Vagina (tissue), 2 donors: ENCODE measurements at regions not wholly inside any gene's neighbourhood (a gene's known extent, or its start where the extent isn't known, plus 50 kb on each side); places are given as distances from the start of the nearest gene placed in this dataset.

Source experiments
- CTCF ChIP-seq, 3 experiments: fragments of 450-650 bp in 2 of 3; fragments of 200-600 bp in 1 of 3; sonication (generic) in 1 of 3; IDR thresholded peaks; one replicate each; pipeline ENCODE4 v1.5.1; 2017 to 2019; ENCODE audit warnings: antibody characterized with exemption in 3 of 3, mild to moderate bottlenecking in 2 of 3, moderate library complexity in 2 of 3
- POLR2A ChIP-seq, 2 donors: fragments of 450-650 bp; IDR thresholded peaks; one replicate each; pipeline ENCODE4 v1.6.1; 2017; ENCODE audit warnings: antibody characterized with exemption in 2 of 2, mild to moderate bottlenecking in 2 of 2, moderate library complexity in 2 of 2
- POLR2AphosphoS5 ChIP-seq, 2 donors: sonication (generic); formaldehyde crosslinking; IDR thresholded peaks; one replicate each; pipeline ENCODE4 v1.9.0; 2017; ENCODE audit warnings: antibody characterized with exemption in 2 of 2, mild to moderate bottlenecking in 2 of 2, low read depth in 1 of 2; ENCODE audit not compliant: insufficient read depth in 1 of 2

GRCh38 chr5:124884114-124884513 lies 137.7 kb upstream of the ZNF608 start:
- no peak for TF ChIP-seq CTCF (IDR thresholded peaks at IDR 0.05)
- TF ChIP-seq POLR2A (IDR thresholded peaks at IDR 0.05), result no peak
- TF ChIP-seq POLR2AphosphoS5 (IDR thresholded peaks at IDR 0.05; ENCODE audit: insufficient read depth in 1 of 2, low read depth in 1 of 2), result no peak
